GM19035 (cell line): ENCODE measurements at regions not wholly inside any gene's neighbourhood (a gene's known extent, or its start where the extent isn't known, plus 50 kb on each side); places are given as distances from the start of the nearest gene placed in this dataset.
"Not testable (repeated sequence)": the region's sequence is repeated elsewhere in the genome, so short reads cannot be mapped to it uniquely, and the experiment has no call there.

ENCODE experiments used
- ATAC-seq: cut with Tn5 transposase; IDR thresholded peaks from one replicate; pipeline ENCODE4 v1.9.1; 2021; ENCODE audit not compliant: unreplicated experiment

- ATAC-seq: no peak
Measured at GRCh38 chr17:31750578-31750977, 108.5 kb downstream of the COPRS start.

GRCh38 chr17:31748881-31749280, 110.2 kb downstream of the COPRS start:
- ATAC-seq: no peak

DNA sequence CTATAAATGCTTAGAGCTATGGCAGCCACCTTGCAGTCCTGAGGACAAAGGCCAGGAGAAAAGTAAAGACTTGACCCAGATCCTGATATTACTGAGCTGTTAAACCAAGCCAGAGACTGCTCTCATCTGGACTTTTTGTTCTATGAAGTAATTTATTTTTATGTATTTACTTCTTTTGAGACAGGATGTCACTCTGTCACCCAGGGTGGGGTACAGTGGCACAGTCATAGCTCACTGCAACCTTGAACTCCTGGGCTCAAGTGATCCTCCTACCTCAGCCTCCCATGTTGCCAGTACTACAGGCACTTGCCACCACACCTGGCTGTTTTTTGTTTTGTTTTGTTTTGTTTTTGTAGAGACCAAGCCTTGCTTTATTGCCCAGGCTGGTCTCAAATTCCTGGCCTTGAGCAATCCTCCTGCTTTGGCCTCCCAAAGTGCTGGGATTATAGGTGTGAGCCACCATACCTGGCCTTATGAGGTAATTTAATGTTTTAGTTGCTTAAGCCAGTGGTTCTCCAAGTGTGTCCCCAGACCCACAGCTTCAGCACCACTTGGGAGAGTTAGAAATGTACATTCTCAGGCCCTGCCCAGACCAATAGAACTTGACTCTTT, 112.1 kb downstream of the COPRS start:
- no peak for ATAC-seq

DNA sequence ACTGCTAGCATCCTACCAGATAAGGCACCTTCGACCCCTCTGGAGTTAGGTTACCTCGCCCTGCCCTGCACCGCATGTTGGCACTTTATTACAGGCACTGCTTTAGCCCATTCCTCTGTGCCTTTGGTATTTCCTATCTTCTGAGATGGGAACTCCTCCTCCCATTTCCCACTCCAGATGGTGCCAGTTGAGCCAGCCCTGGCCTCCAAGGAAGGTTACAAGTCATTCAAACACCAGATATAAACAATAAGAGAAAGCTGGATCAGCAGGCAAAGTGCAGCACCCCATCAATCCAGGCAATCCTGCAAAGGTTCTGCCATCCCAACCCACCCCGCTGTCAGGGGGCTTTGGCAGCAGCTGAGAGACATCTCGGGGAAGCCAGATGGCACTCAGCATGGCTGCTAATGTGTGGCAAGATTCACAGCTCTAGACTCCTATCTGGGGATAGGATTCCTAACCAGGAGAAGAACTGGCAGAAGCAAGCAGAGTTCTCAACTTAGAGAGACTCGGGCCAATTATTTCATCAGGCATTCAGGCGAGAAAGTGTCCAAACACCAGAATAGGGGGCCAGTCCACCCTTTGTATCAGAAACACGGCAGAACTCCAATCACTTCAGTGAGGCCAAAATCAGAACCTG, 113.0 kb downstream of the COPRS start:
- no peak for ATAC-seq

GRCh38 chr17:31744511-31744951, 114.5 kb downstream of the COPRS start:
- no peak for ATAC-seq

- ATAC-seq: no peak
Measured at GRCh38 chr17:31743797-31744196, 115.2 kb downstream of the COPRS start.

DNA sequence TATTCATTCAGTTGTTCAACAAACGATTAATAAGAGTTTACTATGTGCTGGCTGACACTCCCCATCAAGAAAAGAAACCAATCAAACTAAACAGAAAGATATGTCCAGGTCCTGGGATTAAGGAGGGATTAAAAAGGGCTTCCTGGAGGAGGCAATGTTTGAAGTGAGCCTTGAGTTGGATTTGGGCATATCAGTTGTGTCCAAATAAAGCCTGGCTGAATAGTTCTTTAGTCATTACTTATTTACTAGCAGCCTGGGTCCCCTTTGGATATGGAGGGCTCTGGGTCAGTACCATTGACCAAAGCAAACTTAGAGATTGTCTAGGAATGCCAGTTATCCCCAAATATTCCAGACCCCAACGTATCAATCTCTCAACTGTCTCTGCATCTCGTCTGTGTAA, 117.7 kb downstream of the COPRS start:
- ATAC-seq: no peak

DNA sequence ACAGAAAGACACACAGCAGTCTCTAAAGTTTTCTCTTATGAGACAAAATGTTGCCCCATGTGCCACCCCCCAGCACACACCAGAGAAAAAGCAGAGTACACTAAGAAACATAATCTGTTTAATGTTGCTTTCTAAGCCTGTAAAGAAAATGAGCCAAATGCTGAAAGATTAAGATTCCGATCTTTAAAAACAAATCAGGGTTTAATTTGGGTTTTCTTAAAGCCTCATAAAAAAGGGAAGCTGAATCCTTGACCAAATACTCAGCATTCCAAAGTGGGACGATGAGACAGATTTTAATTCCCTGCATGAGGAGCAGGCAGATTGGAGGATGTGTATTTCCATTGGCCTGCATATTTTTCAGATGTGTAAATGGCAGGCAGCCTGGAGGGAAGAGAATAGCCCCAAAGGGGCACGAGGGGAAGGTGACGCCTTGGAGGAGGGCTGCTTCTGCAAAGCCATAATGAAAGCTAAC, 118.4 kb downstream of the COPRS start:
- ATAC-seq: no peak

DNA sequence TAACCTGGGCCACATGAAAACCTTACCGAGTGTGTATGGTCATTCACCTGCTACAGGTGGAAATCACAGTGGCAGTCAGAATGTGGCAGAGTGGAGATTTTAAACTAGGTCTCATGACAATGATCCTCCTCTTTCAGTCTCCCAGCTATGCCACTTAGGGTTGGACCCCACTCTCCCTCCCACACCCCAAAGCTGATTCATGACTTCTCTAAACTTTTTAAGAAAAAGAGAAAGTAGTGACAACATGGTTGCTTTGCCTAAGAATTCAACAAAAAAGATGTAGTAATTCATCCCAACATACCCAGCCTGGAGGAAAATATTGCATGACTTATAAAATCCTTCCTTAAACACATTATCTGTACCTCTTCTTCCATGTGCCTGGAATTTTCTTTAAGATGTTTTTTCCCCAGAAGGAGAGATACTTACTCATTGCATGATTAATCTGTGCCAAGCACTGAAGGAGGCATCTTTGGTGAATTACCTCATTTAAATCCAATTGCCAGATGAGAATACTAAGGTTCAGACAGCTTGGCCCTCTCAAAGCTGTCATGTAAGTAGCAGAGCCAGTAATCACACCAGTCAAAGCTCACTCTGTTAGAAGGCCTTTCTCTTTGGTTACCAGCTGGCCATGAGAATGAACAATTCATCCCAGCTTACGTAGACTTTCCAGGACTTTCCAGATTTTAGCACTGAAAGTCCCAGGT, 119.9 kb downstream of the COPRS start:
- no peak for ATAC-seq

- ATAC-seq: no peak
Measured at GRCh38 chr17:31738488-31738887, 120.6 kb downstream of the COPRS start.

DNA sequence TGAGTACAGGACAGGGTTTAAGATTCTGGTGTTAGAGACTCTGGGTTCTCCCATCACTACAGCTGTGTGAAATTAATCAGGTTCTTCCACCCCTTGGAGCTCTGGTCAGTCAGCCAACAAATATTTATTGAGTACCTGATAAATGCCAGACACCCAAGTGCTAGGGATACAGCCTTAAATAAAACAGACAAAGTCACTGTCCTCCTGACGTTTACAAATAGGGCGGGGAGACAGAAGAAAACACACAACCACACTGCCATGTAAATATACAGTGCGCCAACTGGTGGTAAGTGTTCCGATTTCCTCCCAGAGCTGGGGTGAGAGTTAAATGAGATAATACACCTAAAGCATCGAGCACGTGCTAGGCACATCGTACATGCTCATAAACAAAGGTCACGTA, 121.0 kb downstream of the COPRS start:
- no peak for ATAC-seq

DNA sequence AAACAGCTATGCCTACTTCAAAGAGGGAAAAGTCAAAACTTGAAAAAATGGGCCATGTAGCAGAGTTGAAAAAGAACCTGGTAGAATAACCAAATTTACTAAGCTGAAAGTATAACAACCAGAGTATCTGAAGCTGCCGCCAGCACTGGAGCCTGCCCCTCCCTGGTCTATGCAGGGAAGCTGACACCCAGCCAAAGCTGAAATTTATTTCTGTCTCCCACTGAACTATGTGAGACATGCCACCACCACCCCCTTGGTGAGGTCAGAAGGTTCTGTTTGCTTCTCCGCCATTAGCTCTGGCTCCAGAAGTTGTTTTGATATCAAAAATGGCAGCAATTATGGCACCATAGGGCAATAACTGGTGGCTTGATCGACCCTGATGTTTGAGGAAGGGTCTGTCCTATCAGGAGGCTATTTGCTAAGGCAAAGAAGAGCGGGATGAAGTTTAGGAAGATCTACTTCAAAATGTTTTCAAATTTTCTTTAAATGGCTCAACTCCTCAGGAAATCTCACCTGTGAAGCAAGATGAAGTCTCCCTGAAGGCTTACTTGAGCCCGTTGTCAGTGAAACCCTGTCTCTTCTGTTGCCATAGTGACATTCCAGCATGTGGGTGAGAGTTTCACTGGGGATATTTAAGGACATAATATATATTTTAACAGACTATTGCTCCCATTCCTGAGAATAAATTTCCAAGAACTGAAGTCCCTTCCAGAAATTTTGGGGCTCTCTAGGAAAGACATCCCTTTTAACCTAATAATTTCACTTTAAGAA, 122.0 kb downstream of the COPRS start:
- no peak for ATAC-seq

- ATAC-seq: no peak
Measured at GRCh38 chr17:31733326-31733725, 125.7 kb downstream of the COPRS start.

GRCh38 chr17:31731585-31732154, 127.4 kb downstream of the COPRS start:
- ATAC-seq: not testable (repeated sequence)

GRCh38 chr17:31731118-31731517, 127.9 kb downstream of the COPRS start:
- ATAC-seq: no peak

GRCh38 chr17:31726980-31727427, 132.0 kb downstream of the COPRS start:
- ATAC-seq: no peak

GRCh38 chr17:31724619-31725018, 134.4 kb downstream of the COPRS start:
- ATAC-seq: no peak

DNA sequence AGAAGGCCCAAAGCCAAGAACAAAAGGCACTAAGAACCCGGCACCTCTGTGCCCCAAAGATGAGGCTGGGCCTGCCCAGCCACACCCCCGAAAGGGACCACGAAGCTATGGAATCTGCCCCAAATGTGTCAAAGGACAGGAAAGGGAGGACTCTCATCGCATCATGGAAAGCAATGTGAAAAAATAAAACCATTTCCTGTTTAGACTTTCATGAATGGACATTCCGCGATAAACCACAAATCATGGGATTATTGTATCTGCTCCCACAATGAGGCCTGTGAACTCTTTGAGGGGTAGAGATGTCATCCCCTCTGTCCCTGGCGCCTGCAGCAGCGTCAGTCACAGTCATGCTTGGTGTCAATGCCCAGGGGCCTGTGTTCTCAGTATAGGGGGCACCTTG, 135.0 kb downstream of the COPRS start:
- ATAC-seq: no peak

DNA sequence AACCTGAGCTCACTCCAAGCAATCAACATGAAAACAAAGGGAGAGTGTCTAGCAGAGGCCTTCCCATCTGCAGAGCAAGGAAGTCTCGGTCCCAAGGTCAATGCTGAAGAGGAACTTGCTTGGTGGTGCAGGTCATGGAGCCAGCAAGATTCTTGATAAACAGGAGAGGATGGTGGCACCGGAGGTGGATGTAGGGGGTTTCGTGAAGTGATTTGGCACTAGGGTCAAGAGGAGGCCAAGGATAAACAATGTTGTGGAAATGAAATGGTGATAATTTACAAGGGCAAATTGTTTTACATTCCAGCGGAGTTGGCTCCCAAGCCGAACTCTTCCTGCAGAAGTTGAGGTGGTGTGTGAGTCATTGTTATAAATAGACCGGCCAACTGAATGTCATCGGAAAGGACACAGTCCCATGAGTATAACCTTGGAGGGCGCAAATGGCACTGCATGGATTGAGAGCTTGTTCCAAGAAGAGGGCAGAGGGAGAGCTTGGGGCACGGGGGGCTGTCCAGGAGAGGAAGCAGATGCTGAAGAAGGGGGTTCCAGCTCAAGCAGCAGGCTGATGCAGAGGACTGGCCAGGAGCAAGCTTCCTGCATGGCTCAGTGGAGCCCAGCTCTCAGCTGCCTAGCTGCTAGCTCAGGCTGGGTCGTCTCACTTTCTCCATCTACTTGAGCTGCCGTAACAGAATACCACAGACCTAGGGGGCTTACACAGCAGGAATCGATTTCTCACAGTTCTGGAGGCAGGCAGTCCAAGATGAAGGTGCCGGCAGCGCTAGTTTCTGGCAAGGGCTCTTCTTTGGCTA, 136.6 kb downstream of the COPRS start:
- no peak for ATAC-seq
